ENCODE measurements at regions not wholly inside any gene's neighbourhood (a gene's known extent, or its start where the extent isn't known, plus 50 kb on each side); places are given as distances from the start of the nearest gene placed in this dataset.

- TF ChIP-seq CTCF (IDR thresholded peaks at IDR 0.05; ENCODE audit: borderline replicate concordance, extremely low read depth, low read length, poor library complexity, severe bottlenecking) (no peak), EZH2 (IDR thresholded peaks at IDR 0.05; ENCODE audit: borderline replicate concordance, low read depth, low read length, severe bottlenecking) (no peak)
Observed at GRCh38 chr18:76640438-76640837, 145.4 kb upstream of the ZNF516 start.

All from DND-41 (cell line).